GM23338 (cell line): ENCODE measurements at regions not wholly inside any gene's neighbourhood (a gene's known extent, or its start where the extent isn't known, plus 50 kb on each side); places are given as distances from the start of the nearest gene placed in this dataset.

Source experiments
- ATAC-seq: fragments of 200-7000 bp; cut with Tn5 transposase; 3 replicates; pipeline ENCODE4 v1.9.1; 2020
- DNase-seq: peaks from one replicate; pipeline ENCODE4 v3.0.0-alpha.2; 2015; ENCODE audit warnings: low spot score
- H2AFZ ChIP-seq: fragments of 200-600 bp; sonication (generic); 2 replicates; pipeline ENCODE4 v1.8.0; 2016; ENCODE audit warnings: antibody characterized with exemption, mild to moderate bottlenecking, moderate library complexity
- H3F3A ChIP-seq: fragments of 200-600 bp; sonication (generic); replicated peaks from 2 replicates; pipeline ENCODE4 v1.8.0; 2017; ENCODE audit warnings: antibody characterized with exemption, mixed run types, low read depth
- H3K27ac ChIP-seq: fragments of 200-600 bp; sonication (generic); 2 replicates; pipeline ENCODE4 v1.6.1; 2016; ENCODE audit warnings: low read depth
- H3K27me3 ChIP-seq: fragments of 200-600 bp; sonication (generic); 2 replicates; pipeline ENCODE4 v1.8.0; 2016; ENCODE audit warnings: mild to moderate bottlenecking, mixed run types, moderate library complexity; ENCODE audit not compliant: insufficient read depth
- H3K36me3 ChIP-seq: fragments of 200-600 bp; sonication (generic); 2 replicates; pipeline ENCODE4 v1.8.0; 2016; ENCODE audit warnings: mild to moderate bottlenecking; ENCODE audit not compliant: insufficient read depth
- H3K4me1 ChIP-seq: fragments of 200-600 bp; sonication (generic); 2 replicates; pipeline ENCODE4 v1.8.0; 2016; ENCODE audit warnings: mild to moderate bottlenecking, moderate library complexity; ENCODE audit not compliant: insufficient read depth
- H3K4me2 ChIP-seq: fragments of 200-600 bp; sonication (generic); 2 replicates; pipeline ENCODE4 v1.7.1; 2017; ENCODE audit warnings: mixed run types
- H3K4me3 ChIP-seq: fragments of 200-600 bp; sonication (generic); 2 replicates; pipeline ENCODE4 v1.6.1; 2016; ENCODE audit warnings: mixed run types
- H3K79me2 ChIP-seq: fragments of 200-600 bp; sonication (generic); replicated peaks from 2 replicates; pipeline ENCODE4 v1.8.0; 2017; ENCODE audit warnings: mild to moderate bottlenecking; ENCODE audit not compliant: insufficient read depth
- H3K9me2 ChIP-seq: fragments of 200-600 bp; sonication (generic); 2 replicates; pipeline ENCODE4 v1.8.0; 2017; ENCODE audit not compliant: insufficient read depth
- H4K20me1 ChIP-seq: fragments of 200-600 bp; sonication (generic); replicated peaks from 2 replicates; pipeline ENCODE4 v1.8.0; 2017; ENCODE audit warnings: mild to moderate bottlenecking; ENCODE audit not compliant: insufficient read depth
- H3K27ac Mint-ChIP-seq: 2 replicates; pipeline ENCODE4 v1.8.0; 2020; ENCODE audit warnings: inconsistent platforms, mild to moderate bottlenecking, moderate library complexity, mixed read lengths
- H3K27me3 Mint-ChIP-seq: 3 replicates; pipeline ENCODE4 v1.8.0; 2022; ENCODE audit warnings: low read depth, mild to moderate bottlenecking, moderate library complexity, mixed read lengths, inconsistent platforms; ENCODE audit not compliant: insufficient read depth, poor library complexity
- H3K36me3 Mint-ChIP-seq: 3 replicates; pipeline ENCODE4 v1.8.0; 2021; ENCODE audit warnings: low read depth, mild to moderate bottlenecking, inconsistent platforms, moderate library complexity, mixed read lengths
- H3K4me1 Mint-ChIP-seq: 3 replicates; pipeline ENCODE4 v1.8.0; 2020; ENCODE audit warnings: mild to moderate bottlenecking, inconsistent platforms, mixed read lengths
- H3K4me3 Mint-ChIP-seq: 3 replicates; pipeline ENCODE4 v1.8.0; 2021; ENCODE audit warnings: moderate library complexity, mild to moderate bottlenecking, inconsistent platforms, mixed read lengths
- H3K9me3 Mint-ChIP-seq: 3 replicates; pipeline ENCODE4 v1.8.0; 2020; ENCODE audit warnings: moderate library complexity, mild to moderate bottlenecking, inconsistent platforms, mixed read lengths
- CREB1 ChIP-seq: fragments of 250-450 bp; sonication (Bioruptor Pico); IDR thresholded peaks from 2 replicates; pipeline ENCODE4 v1.5.0; 2020; ENCODE audit warnings: low read depth, mild to moderate bottlenecking, moderate library complexity
- CTCF ChIP-seq, 2 experiments: fragments of 200-600 bp in 1 of 2; sonication (generic) in 1 of 2; conservative IDR thresholded peaks; 2 replicates each; pipeline versions ENCODE4 v1.5.1 to v1.6.1; 2016 to 2017; ENCODE audit warnings: antibody characterized with exemption in 2 of 2, low read depth in 2 of 2, mild to moderate bottlenecking in 2 of 2, moderate library complexity in 1 of 2
- EZH2 ChIP-seq: fragments of 200-600 bp; sonication (generic); IDR thresholded peaks from one replicate; pipeline ENCODE4 v1.8.0; 2017; ENCODE audit warnings: antibody characterized with exemption, mild to moderate bottlenecking, low read depth; ENCODE audit not compliant: unreplicated experiment
- EZH2phosphoT487 ChIP-seq: fragments of 200-600 bp; sonication (generic); IDR thresholded peaks from one replicate; pipeline ENCODE4 v1.8.1; 2018; ENCODE audit warnings: antibody characterized with exemption; ENCODE audit not compliant: unreplicated experiment
- JUNB ChIP-seq: IDR thresholded peaks from one replicate; pipeline ENCODE4 v1.6.1; 2016; ENCODE audit warnings: antibody characterized with exemption; ENCODE audit not compliant: unreplicated experiment
- NANOG ChIP-seq: IDR thresholded peaks from 2 replicates; pipeline ENCODE4 v1.6.1; 2016; ENCODE audit warnings: antibody characterized with exemption, borderline replicate concordance
- POLR2AphosphoS5 ChIP-seq: IDR thresholded peaks from 2 replicates; pipeline ENCODE4 v1.6.1; 2016; ENCODE audit warnings: antibody characterized with exemption, low read depth
- STAT1 ChIP-seq: IDR thresholded peaks from one replicate; pipeline ENCODE4 v1.6.1; 2016; ENCODE audit warnings: antibody characterized with exemption; ENCODE audit not compliant: unreplicated experiment
- ZNF114 ChIP-seq: fragments of 250-450 bp; sonication (Bioruptor Pico); IDR thresholded peaks from 2 replicates; pipeline ENCODE4 v1.5.0; 2020; ENCODE audit warnings: mild to moderate bottlenecking, moderate library complexity
- ZNF331 ChIP-seq: fragments of 250-450 bp; sonication (Bioruptor Pico); IDR thresholded peaks from 2 replicates; pipeline ENCODE4 v1.5.0; 2020; ENCODE audit warnings: low read depth, mild to moderate bottlenecking, moderate library complexity
- TF ChIP-seq, protein P1 (sequence below): IDR thresholded peaks from 2 replicates; pipeline ENCODE4 v1.6.1; 2016; ENCODE audit warnings: antibody characterized with exemption
- TF ChIP-seq, protein P2 (sequence below): IDR thresholded peaks from one replicate; pipeline ENCODE4 v1.6.1; 2018; ENCODE audit warnings: antibody characterized with exemption; ENCODE audit not compliant: unreplicated experiment

DNA sequence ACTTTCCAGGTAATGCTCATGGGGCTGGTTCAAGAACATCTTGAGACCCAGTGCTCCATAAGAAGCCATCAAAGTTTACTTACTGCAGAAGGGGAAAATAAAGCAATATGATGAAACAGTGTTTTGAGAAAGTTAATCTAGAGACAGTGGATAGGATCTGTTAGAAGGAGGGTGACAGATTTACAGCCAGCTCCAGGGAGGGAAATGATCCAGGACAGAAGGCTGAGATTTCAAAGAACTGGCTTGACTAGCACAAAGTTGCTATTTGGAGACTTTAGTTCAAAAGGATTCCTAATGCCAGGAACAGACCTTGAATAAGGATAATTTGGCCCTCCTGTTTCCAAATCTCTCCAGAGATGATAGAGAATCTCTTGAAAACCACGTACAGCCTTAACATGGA, 166.5 kb upstream of the NECTIN3 start:
- H3K27me3 Mint-ChIP-seq: peaks cover 2% of the 10 kb centered on the region
- Histone ChIP-seq H3K79me2 (no peaks in the 10 kb centered on the region), H3K27ac (no peak overlapping the region), H2AFZ (no peak overlapping the region), H3K9me2 (no peaks in the 10 kb centered on the region), H3F3A (no peaks in the 10 kb centered on the region), H4K20me1 (no peaks in the 10 kb centered on the region), H3K27me3 (no peaks in the 10 kb centered on the region), H3K4me2 (no peak overlapping the region), H3K4me3 (no peak overlapping the region), H3K4me1 (0 out of 2 replicates have a peak, but pooled peaks cover 5% of the 10 kb centered on the region), H3K36me3 (no peaks in the 10 kb centered on the region)
- H3K4me1 Mint-ChIP-seq: peaks cover 10% of the 10 kb centered on the region
- H3K27ac Mint-ChIP-seq: no peak overlapping the region
- TF ChIP-seq CREB1: no peak
- no peak for TF ChIP-seq ZNF114 (CRISPR knock-in tag)
- no peak for TF ChIP-seq ZNF331 (CRISPR knock-in tag)
- TF ChIP-seq EZH2: no peak
- TF ChIP-seq POLR2AphosphoS5: no peak
- TF ChIP-seq, protein P1, sequence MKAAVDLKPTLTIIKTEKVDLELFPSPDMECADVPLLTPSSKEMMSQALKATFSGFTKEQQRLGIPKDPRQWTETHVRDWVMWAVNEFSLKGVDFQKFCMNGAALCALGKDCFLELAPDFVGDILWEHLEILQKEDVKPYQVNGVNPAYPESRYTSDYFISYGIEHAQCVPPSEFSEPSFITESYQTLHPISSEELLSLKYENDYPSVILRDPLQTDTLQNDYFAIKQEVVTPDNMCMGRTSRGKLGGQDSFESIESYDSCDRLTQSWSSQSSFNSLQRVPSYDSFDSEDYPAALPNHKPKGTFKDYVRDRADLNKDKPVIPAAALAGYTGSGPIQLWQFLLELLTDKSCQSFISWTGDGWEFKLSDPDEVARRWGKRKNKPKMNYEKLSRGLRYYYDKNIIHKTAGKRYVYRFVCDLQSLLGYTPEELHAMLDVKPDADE: no peak
- TF ChIP-seq EZH2phosphoT487: no peak
- TF ChIP-seq NANOG: no peak
- no peak for TF ChIP-seq CTCF (conservative IDR thresholded peaks at IDR 0.05; ENCODE audit: low read depth in 2 of 2)
- TF ChIP-seq STAT1: no peak
- TF ChIP-seq JUNB: no peak
- TF ChIP-seq, protein P2, sequence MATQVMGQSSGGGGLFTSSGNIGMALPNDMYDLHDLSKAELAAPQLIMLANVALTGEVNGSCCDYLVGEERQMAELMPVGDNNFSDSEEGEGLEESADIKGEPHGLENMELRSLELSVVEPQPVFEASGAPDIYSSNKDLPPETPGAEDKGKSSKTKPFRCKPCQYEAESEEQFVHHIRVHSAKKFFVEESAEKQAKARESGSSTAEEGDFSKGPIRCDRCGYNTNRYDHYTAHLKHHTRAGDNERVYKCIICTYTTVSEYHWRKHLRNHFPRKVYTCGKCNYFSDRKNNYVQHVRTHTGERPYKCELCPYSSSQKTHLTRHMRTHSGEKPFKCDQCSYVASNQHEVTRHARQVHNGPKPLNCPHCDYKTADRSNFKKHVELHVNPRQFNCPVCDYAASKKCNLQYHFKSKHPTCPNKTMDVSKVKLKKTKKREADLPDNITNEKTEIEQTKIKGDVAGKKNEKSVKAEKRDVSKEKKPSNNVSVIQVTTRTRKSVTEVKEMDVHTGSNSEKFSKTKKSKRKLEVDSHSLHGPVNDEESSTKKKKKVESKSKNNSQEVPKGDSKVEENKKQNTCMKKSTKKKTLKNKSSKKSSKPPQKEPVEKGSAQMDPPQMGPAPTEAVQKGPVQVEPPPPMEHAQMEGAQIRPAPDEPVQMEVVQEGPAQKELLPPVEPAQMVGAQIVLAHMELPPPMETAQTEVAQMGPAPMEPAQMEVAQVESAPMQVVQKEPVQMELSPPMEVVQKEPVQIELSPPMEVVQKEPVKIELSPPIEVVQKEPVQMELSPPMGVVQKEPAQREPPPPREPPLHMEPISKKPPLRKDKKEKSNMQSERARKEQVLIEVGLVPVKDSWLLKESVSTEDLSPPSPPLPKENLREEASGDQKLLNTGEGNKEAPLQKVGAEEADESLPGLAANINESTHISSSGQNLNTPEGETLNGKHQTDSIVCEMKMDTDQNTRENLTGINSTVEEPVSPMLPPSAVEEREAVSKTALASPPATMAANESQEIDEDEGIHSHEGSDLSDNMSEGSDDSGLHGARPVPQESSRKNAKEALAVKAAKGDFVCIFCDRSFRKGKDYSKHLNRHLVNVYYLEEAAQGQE: no peak
- H3K9me3 Mint-ChIP-seq: no peaks in the 10 kb centered on the region; the same call in 2 of the 3 replicates
- no peaks in the 10 kb centered on the region for H3K36me3 Mint-ChIP-seq
- DNase-seq (no peak), ATAC-seq (no peak)
- H3K4me3 Mint-ChIP-seq: no peak overlapping the region
